Fibroblast of gingiva (primary cell): ENCODE measurements at regions not wholly inside any gene's neighbourhood (a gene's known extent, or its start where the extent isn't known, plus 50 kb on each side); places are given as distances from the start of the nearest gene placed in this dataset.
"Not testable (repeated sequence)": the region's sequence is repeated elsewhere in the genome, so short reads cannot be mapped to it uniquely, and the experiment has no call there.

Experiments used
- DNase-seq: peaks from one replicate; pipeline ENCODE4 v3.0.0-alpha.2; 2011; ENCODE audit warnings: low read depth

DNA sequence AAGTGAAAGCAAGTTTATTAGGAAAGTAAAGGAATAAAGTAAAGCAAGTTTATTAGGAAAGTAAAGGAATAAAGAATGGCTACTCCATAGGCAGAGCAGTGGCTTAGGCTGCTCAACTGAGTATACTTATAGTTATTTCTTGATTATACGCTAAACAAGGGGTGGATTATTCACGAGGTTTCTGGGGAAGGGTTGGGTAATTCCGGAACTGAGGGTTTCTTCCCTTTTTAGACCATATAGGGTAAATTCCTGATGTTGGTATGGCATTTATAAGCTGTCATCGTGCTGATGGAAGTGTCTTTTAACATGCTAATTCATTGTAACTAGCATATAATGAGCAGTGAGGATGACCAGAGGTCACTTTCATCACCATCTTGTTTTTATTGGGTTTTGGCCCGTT, 194.3 kb downstream of the DLEU7 start:
- no peak for DNase-seq

- no peak for DNase-seq
These were observed 192.6 kb downstream of the DLEU7 start for GRCh38 chr13:50650592-50651504.

DNA sequence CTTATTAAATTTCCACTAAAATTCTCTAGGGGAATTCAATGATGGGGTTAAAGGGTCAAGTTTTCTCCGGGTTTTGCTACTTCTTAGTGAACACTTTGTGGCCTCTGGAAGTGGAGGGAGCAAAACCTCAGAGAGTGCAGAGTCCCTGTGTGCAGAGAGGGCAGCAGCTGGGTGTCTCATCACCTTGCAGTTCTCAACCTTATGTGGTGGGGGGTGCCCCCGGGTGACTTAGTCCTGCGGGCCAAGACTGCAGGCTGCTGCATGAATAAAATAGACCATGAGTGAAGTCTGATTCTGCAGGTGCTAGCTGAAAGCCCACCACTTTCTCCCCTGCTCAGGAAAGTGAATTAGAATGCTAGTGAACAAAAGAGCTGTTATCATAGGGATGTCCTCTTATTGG, 191.6 kb downstream of the DLEU7 start:
- no peak for DNase-seq

- no peak for DNase-seq
These were observed 189.2 kb downstream of the DLEU7 start for GRCh38 chr13:50654331-50654730.

- not testable (repeated sequence) for DNase-seq
These were observed 181.6 kb downstream of the DLEU7 start for GRCh38 chr13:50661881-50662280.

DNA sequence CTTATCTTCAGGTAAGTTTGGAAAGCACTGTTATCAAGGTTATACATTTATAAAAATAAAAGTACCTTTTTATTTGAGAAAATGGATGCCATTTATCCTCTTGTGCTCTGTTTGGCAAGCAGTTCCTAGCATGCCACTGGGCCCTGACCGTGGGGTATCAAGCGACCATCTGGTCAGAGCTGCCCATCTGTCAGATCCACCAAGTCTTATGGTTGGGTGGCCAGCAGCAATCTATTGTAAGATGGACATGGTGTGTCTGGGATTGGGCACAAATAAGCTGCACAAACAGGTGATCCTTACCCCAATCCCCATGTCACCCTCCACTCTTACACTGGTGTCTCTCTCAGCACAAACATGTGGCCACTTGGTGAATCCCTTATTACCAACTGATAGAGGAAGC, 178.5 kb downstream of the DLEU7 start:
- no peak for DNase-seq

GRCh38 chr13:50668049-50668448, 175.4 kb downstream of the DLEU7 start:
- DNase-seq: no peak

- DNase-seq: no peak
These were observed 174.7 kb downstream of the DLEU7 start for GRCh38 chr13:50668691-50669271.

GRCh38 chr13:50670272-50670671, 173.2 kb downstream of the DLEU7 start:
- DNase-seq: no peak

- peak; percentile 74 for DNase-seq
These were observed 172.5 kb downstream of the DLEU7 start for GRCh38 chr13:50670847-50671496.

DNA sequence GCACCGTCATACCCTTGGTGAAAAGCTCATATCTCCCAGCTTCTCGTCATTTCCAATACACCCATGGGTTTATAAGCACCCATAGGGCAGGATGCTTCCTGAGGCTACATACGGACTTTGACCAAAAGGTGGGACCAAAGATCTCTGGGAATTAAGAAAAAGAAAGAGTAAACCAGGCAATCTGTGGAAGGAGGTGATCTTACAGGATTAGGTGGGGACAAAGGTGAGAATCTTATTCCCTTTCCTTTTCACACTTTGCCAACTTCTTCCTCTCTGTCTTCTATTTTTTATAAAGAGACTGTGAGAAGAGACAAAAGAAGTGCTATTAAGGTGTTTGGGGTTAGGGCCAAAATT, 172.0 kb downstream of the DLEU7 start:
- DNase-seq: no peak

DNA sequence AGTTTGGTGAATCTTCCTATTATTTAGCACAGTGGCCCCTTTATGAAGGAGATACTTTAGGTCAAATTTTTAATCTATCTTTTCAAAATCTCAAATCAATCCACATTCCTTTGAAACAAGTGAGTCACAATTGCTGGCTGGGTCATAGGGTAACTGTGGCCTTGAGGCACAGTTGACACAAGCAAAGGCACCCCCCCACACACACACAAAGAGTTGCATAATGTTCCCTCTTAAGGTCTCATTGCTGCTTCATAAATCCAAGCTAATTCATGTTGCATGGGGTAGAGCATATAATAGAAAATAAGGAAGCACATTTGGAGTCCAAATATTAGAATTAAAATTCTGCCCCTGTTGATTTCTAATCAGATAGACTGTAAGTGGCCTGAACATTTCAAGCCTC, 171.5 kb downstream of the DLEU7 start:
- DNase-seq: peak; percentile 49

- no peak for DNase-seq
These were observed 167.8 kb downstream of the DLEU7 start for GRCh38 chr13:50675651-50676050.

DNA sequence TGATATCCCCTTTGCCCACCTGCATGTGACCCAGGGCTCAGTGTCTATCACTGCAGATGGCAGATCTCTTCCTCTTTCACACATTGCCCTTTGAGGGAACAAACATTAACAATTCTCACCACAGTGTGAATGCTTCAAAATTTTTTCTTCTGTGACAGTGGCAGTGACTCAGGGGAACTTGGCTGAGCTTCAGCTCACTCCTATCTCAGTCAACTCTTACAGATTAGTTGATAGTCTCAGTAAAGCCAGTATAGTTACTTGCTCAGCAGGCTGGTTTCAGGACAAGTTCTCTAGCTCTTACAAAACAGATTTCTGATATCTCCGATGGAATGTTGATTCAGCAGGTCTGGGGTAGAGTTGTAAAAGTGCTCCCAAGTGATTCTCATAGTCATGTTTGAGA, 166.9 kb downstream of the DLEU7 start:
- no peak for DNase-seq

DNA sequence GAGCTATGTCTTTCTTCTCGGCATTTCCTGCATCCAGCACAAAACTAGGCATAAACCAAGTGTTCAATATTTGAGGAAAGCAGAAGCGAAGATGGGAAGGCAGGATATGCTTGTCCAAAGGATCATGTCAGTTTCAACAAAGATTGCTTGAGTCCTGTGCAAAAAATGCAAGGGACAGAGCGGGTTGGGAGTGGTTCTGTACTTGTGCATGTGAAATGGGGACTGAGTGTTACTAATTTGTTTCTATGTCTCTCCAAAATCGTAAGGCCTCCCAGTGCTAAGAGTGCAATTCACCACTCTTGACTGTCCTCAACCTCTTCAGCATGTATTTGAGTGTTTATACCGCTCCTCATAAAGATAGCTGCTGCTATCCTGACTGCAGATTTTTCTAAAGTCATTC, 166.2 kb downstream of the DLEU7 start:
- no peak for DNase-seq

- no peak for DNase-seq
These were observed 165.6 kb downstream of the DLEU7 start for GRCh38 chr13:50677687-50678463.

- DNase-seq: peak; percentile 6
These were observed 164.9 kb downstream of the DLEU7 start for GRCh38 chr13:50678464-50679162.

GRCh38 chr13:50679321-50679720, 164.2 kb downstream of the DLEU7 start:
- DNase-seq: no peak

DNA sequence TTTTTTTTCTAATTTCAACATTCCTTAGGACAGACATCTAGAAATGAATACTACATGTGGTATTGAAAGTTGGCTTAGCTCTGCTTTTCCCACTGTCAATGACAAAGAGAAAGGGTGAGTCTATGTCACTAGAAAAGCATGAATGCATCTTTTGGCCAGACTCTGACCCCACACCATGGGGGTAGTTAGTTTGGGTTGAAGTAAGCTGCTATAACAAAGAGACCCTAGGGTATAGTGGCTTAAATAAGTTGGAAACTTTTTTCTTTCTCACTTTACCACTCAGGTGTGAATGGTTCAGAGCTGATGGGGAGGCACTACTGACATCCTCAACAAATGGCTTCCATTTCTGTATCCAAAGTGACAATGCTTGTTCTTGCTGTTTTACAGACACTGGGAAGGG, 161.5 kb downstream of the DLEU7 start:
- DNase-seq: no peak

DNA sequence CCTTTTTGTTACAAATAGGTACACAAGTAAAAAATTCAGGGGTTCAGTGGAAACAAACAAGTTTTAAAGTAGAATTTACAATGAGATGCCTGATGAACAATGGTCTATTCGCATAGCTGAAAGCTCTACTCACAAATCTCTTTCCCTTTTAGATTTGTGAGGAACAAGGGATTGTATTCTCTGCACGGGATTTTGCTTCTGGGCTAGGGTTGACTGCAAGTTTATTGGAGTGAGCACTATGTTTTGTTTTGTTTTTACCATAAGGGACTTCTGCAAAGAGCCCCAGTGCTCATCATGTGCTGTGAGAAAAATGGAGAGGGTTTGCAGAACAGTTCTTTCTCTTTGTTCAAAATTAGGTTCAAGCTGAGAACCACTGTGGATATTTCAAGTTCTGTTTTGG, 160.5 kb downstream of the DLEU7 start:
- no peak for DNase-seq

DNA sequence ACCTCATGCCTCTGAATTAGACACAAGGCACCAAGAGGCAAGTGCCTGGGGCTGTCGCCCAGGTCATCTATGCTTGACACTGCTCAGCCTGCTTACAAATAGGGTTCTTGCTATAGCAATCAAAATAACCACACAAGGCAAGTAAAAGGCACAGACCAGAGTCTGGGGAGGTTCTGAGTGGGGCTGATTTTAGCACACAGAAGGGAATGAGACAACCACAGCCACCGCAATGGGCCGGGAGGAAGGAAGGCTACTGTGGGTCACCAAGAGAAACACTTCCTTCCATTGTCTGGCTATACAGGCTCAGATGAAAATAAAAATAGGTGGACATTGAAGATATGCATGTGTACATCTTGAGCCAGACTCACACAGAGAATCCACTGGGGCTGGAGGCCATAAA, 159.1 kb downstream of the DLEU7 start:
- DNase-seq: no peak

- DNase-seq: no peak
These were observed 158.0 kb downstream of the DLEU7 start for GRCh38 chr13:50685491-50685890.
